ENCODE measurements at regions not wholly inside any gene's neighbourhood (a gene's known extent, or its start where the extent isn't known, plus 50 kb on each side); places are given as distances from the start of the nearest gene placed in this dataset.

DNA sequence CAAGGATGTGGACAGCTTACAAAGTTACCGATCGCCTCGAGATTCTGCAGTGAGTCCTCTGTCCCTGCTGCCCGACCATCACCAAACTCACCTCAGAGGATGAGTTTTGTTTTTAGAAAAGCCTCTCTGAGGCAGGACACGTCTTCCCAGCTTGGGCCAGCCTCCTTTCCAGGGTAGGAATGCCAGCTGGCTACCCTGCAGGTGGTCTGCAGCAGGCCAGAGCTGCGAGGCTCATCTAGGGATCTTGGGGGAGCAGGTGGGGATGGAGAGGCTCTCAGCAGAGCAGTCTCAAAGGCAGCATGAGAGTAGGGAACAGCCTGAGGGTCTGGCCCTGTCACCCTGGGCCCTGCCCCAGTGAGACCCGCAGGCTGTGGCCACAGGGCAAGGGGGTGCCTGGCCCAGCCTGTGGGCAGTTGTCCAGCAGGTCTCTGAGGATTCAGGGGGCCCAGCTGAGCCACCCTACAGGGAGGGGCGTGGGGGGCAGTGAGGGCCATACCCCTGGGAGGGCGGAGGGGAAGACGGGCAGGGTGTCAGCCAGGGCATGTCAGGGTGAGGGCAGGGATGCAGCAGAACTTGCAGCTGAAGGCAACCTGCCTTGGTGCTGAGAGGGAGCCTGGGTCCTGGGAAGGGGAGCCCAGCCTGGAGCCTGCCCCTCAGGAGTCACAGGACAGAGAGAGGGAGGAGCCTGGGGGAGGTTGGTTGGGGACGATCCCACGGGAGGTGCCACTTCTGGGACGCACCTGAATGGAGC, 57.3 kb upstream of the TPM4 start:
- no peaks in the 10 kb centered on the region for H3K9me3 ChIP-seq (ENCODE audit: control insufficient read depth in 2 of 2, low read length in 2 of 2)
- H3K27ac ChIP-seq (ENCODE audit: insufficient read depth, low read length, poor library complexity, severe bottlenecking) = no peak overlapping the region
- H3K27me3 ChIP-seq (ENCODE audit: control insufficient read depth, insufficient read depth, low read length) = no peaks in the 10 kb centered on the region
- ATAC-seq (ENCODE audit: low read depth in 2 of 2) (no peak), DNase-seq (no peak)
- Mint-ChIP-seq H3K4me1 (peaks cover 0 to 2% (median 0%) of the 10 kb centered on the region in 4 donors), H3K27me3 (no peaks in the 10 kb centered on the region), H3K36me3 (no peaks in the 10 kb centered on the region), H3K9me3 (no peaks in the 10 kb centered on the region), H3K27ac (no peak overlapping the region), H3K4me3 (no peak overlapping the region)
- no peaks in the 10 kb centered on the region for H3K36me3 ChIP-seq (ENCODE audit: control insufficient read depth, insufficient read depth, low read length)
- H3K4me1 ChIP-seq (ENCODE audit: control insufficient read depth, insufficient read depth, low read length, poor library complexity, severe bottlenecking) = no peaks in the 10 kb centered on the region
- H3K4me3 ChIP-seq (ENCODE audit: low read depth, low read length) = no peak overlapping the region

- H3K36me3 Mint-ChIP-seq = no peaks in the 10 kb centered on the region
- Histone ChIP-seq H3K36me3 (ENCODE audit: control insufficient read depth, insufficient read depth, low read length) (no peaks in the 10 kb centered on the region), H3K4me1 (ENCODE audit: control insufficient read depth, insufficient read depth, low read length, poor library complexity, severe bottlenecking) (no peaks in the 10 kb centered on the region), H3K9me3 (ENCODE audit: control insufficient read depth in 2 of 2, low read length in 2 of 2) (no peaks in the 10 kb centered on the region), H3K4me3 (ENCODE audit: low read depth, low read length) (no peak overlapping the region), H3K27me3 (ENCODE audit: control insufficient read depth, insufficient read depth, low read length) (no peaks in the 10 kb centered on the region), H3K27ac (ENCODE audit: insufficient read depth, low read length, poor library complexity, severe bottlenecking) (no peak overlapping the region)
- no peaks in the 10 kb centered on the region for H3K27me3 Mint-ChIP-seq
- no peak overlapping the region for H3K27ac Mint-ChIP-seq
- no peak for DNase-seq
- no peaks in the 10 kb centered on the region for H3K9me3 Mint-ChIP-seq
- H3K4me3 Mint-ChIP-seq = no peak overlapping the region
- H3K4me1 Mint-ChIP-seq = peaks cover 0 to under 1% (median 0%) of the 10 kb centered on the region in 4 donors
- ATAC-seq (ENCODE audit: low read depth in 2 of 2) = no peak
Observed at GRCh38 chr19:16019691-16020448, 56.4 kb upstream of the TPM4 start.

DNA sequence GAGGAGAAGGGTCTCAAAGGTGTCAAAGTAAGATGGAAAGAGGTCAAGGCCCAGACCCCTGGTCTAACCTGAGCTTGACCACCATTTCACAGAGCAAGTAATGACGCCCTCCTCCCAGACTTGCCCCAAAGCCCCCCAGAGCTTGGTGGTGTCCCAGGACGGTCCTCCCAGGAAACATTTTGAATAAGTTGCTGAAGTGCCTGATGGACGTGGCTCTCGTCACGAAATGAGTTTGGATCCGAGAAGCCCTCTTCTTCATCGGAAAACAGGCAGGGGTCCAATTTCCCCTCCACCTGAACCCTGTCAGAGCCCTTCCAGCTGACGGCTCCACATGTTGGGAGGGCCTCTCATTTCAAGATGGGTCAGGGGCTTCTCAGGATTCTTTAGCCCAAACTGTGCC, 54.5 kb upstream of the TPM4 start:
- H3K4me3 ChIP-seq (ENCODE audit: low read depth, low read length) = no peak overlapping the region
- no peaks in the 10 kb centered on the region for H3K36me3 ChIP-seq (ENCODE audit: control insufficient read depth, insufficient read depth, low read length)
- no peak overlapping the region for H3K27ac ChIP-seq (ENCODE audit: insufficient read depth, low read length, poor library complexity, severe bottlenecking)
- H3K4me3 Mint-ChIP-seq = no peak overlapping the region
- ATAC-seq (ENCODE audit: low read depth in 2 of 2) = no peak
- H3K9me3 ChIP-seq (ENCODE audit: control insufficient read depth in 2 of 2, low read length in 2 of 2) = no peaks in the 10 kb centered on the region
- H3K4me1 ChIP-seq (ENCODE audit: control insufficient read depth, insufficient read depth, low read length, poor library complexity, severe bottlenecking) = no peaks in the 10 kb centered on the region
- no peaks in the 10 kb centered on the region for H3K36me3 Mint-ChIP-seq
- H3K27ac Mint-ChIP-seq = no peak overlapping the region
- H3K27me3 ChIP-seq (ENCODE audit: control insufficient read depth, insufficient read depth, low read length) = no peaks in the 10 kb centered on the region
- H3K4me1 Mint-ChIP-seq = no peaks in the 10 kb centered on the region
- H3K27me3 Mint-ChIP-seq = no peaks in the 10 kb centered on the region
- no peak for DNase-seq
- no peaks in the 10 kb centered on the region for H3K9me3 Mint-ChIP-seq

DNA sequence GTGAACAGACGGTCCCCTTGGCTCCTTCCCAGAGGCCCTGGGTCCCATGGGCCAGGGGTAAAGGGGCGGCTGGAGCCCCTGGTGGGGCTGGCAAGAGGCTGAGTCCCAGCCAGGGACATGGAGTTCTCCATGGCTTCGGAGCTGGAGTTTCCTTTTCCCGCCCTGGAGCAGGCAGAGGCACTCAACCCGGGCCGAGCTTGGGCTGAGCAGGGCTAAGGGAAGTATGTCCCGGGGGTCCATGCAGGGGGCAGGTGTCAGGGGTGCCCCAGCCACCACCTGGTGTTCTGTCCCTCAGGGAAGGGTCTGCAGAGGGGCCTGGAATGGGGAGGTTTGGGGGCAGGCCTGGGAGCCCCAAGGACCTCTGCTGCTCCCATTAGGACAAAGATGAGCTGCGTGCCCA, 54.0 kb upstream of the TPM4 start:
- DNase-seq = no peak
- no peaks in the 10 kb centered on the region for H3K4me1 ChIP-seq (ENCODE audit: control insufficient read depth, insufficient read depth, low read length, poor library complexity, severe bottlenecking)
- no peak overlapping the region for H3K4me3 Mint-ChIP-seq

GRCh38 chr19:16022681-16023080, 53.6 kb upstream of the TPM4 start:
- no peak overlapping the region for H3K27ac ChIP-seq (ENCODE audit: insufficient read depth, low read length, poor library complexity, severe bottlenecking)
- no peak overlapping the region for H3K4me3 Mint-ChIP-seq
- H3K9me3 ChIP-seq (ENCODE audit: control insufficient read depth in 2 of 2, low read length in 2 of 2) = no peaks in the 10 kb centered on the region
- ATAC-seq (ENCODE audit: low read depth in 2 of 2) (no peak), DNase-seq (no peak)
- peaks cover 0 to 4% (median 0%) of the 10 kb centered on the region in 4 donors for H3K4me1 Mint-ChIP-seq
- H3K36me3 ChIP-seq (ENCODE audit: control insufficient read depth, insufficient read depth, low read length) = no peaks in the 10 kb centered on the region
- H3K27ac Mint-ChIP-seq = no peak overlapping the region
- H3K27me3 Mint-ChIP-seq = no peaks in the 10 kb centered on the region
- no peak overlapping the region for H3K4me3 ChIP-seq (ENCODE audit: low read depth, low read length)
- H3K27me3 ChIP-seq (ENCODE audit: control insufficient read depth, insufficient read depth, low read length) = no peaks in the 10 kb centered on the region
- no peaks in the 10 kb centered on the region for H3K9me3 Mint-ChIP-seq
- H3K4me1 ChIP-seq (ENCODE audit: control insufficient read depth, insufficient read depth, low read length, poor library complexity, severe bottlenecking) = no peaks in the 10 kb centered on the region
- H3K36me3 Mint-ChIP-seq = no peaks in the 10 kb centered on the region

More for the DNA sequence above, 54.0 kb upstream of the TPM4 start:
- Histone ChIP-seq H3K4me3 (ENCODE audit: low read depth, low read length) (no peak overlapping the region), H3K27ac (ENCODE audit: insufficient read depth, low read length, poor library complexity, severe bottlenecking) (no peak overlapping the region), H3K36me3 (ENCODE audit: control insufficient read depth, insufficient read depth, low read length) (no peaks in the 10 kb centered on the region), H3K27me3 (ENCODE audit: control insufficient read depth, insufficient read depth, low read length) (no peaks in the 10 kb centered on the region), H3K9me3 (ENCODE audit: control insufficient read depth in 2 of 2, low read length in 2 of 2) (no peaks in the 10 kb centered on the region)
- Mint-ChIP-seq H3K9me3 (no peaks in the 10 kb centered on the region), H3K4me1 (no peaks in the 10 kb centered on the region), H3K27ac (no peak overlapping the region), H3K36me3 (no peaks in the 10 kb centered on the region), H3K27me3 (no peaks in the 10 kb centered on the region)
- no peak for ATAC-seq (ENCODE audit: low read depth in 2 of 2)

DNA sequence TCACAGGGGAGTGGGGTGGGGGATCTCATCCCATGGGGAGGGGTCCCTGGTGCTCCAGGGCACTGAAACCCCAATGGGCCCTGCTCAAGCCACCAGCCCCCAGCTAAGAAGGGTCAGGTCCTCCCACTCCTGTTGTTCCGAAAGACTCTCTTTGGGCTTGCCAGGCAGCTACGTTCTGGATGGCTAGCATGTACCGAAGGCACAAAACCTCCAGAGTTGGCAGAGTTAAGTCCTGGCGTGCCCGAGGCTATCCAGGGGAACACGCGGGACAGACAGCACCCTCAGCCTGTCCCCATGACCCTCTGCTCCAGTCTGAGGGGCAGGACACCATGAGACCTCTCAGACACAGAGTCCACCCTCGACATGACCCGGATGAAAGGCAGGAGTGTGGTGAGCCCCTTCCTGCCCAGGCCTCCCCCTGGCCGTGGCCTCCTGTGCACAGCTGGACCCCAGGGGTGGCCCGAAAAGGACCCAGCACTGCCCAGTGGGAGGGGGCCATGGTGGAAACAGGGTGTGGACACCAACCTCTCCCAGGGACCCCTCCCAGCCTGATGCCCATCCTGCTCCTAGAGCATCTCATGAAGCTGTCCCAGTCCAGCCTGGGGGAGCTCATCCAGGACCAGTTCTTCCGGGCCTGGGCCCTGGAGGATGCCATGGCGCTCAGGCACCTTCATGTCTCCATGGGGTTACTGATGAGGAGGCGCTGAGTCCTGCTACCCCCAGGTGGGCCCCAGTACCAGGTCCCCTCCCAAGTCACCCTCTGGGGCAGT, 53.0 kb upstream of the TPM4 start:
- Mint-ChIP-seq H3K36me3 (no peaks in the 10 kb centered on the region), H3K4me3 (no peak overlapping the region), H3K9me3 (no peaks in the 10 kb centered on the region), H3K27me3 (no peaks in the 10 kb centered on the region), H3K4me1 (peaks cover 0 to 4% (median 0%) of the 10 kb centered on the region in 4 donors), H3K27ac (no peak overlapping the region)
- DNase-seq = no peak
- H3K4me1 ChIP-seq (ENCODE audit: control insufficient read depth, insufficient read depth, low read length, poor library complexity, severe bottlenecking) = no peaks in the 10 kb centered on the region
- ATAC-seq (ENCODE audit: low read depth in 2 of 2) = no peak
- no peaks in the 10 kb centered on the region for H3K36me3 ChIP-seq (ENCODE audit: control insufficient read depth, insufficient read depth, low read length)
- H3K4me3 ChIP-seq (ENCODE audit: low read depth, low read length) = no peak overlapping the region
- no peaks in the 10 kb centered on the region for H3K9me3 ChIP-seq (ENCODE audit: control insufficient read depth in 2 of 2, low read length in 2 of 2)
- H3K27me3 ChIP-seq (ENCODE audit: control insufficient read depth, insufficient read depth, low read length) = no peaks in the 10 kb centered on the region
- H3K27ac ChIP-seq (ENCODE audit: insufficient read depth, low read length, poor library complexity, severe bottlenecking) = no peak overlapping the region

- H3K4me3 Mint-ChIP-seq = no peak overlapping the region
Observed at GRCh38 chr19:16024266-16025107, 51.8 kb upstream of the TPM4 start.

More at GRCh38 chr19:16024266-16025107, 51.8 kb upstream of the TPM4 start:
- ATAC-seq (ENCODE audit: low read depth in 2 of 2) = no peak
- Mint-ChIP-seq H3K27me3 (no peaks in the 10 kb centered on the region), H3K27ac (no peak overlapping the region), H3K36me3 (no peaks in the 10 kb centered on the region), H3K9me3 (no peaks in the 10 kb centered on the region), H3K4me1 (peaks cover 0 to 4% (median 0%) of the 10 kb centered on the region in 4 donors)
- H3K9me3 ChIP-seq (ENCODE audit: control insufficient read depth in 2 of 2, low read length in 2 of 2) = no peaks in the 10 kb centered on the region
- H3K27ac ChIP-seq (ENCODE audit: insufficient read depth, low read length, poor library complexity, severe bottlenecking) = no peak overlapping the region
- no peaks in the 10 kb centered on the region for H3K36me3 ChIP-seq (ENCODE audit: control insufficient read depth, insufficient read depth, low read length)
- H3K27me3 ChIP-seq (ENCODE audit: control insufficient read depth, insufficient read depth, low read length) = no peaks in the 10 kb centered on the region
- H3K4me1 ChIP-seq (ENCODE audit: control insufficient read depth, insufficient read depth, low read length, poor library complexity, severe bottlenecking) = no peaks in the 10 kb centered on the region
- no peak for DNase-seq
- no peak overlapping the region for H3K4me3 ChIP-seq (ENCODE audit: low read depth, low read length)

All from CD4-positive, CD25-positive, alpha-beta regulatory T cell (primary cell).